Suppressor macrophage treated with lipopolysaccharide for 4 hours (primary cell): ENCODE measurements at regions not wholly inside any gene's neighbourhood (a gene's known extent, or its start where the extent isn't known, plus 50 kb on each side); places are given as distances from the start of the nearest gene placed in this dataset.
"Not testable (repeated sequence)": the region's sequence is repeated elsewhere in the genome, so short reads cannot be mapped to it uniquely, and the experiment has no call there.

Experiments
- DNase-seq: peaks from one replicate; pipeline ENCODE4 v3.0.0-alpha.2; 2020

DNA sequence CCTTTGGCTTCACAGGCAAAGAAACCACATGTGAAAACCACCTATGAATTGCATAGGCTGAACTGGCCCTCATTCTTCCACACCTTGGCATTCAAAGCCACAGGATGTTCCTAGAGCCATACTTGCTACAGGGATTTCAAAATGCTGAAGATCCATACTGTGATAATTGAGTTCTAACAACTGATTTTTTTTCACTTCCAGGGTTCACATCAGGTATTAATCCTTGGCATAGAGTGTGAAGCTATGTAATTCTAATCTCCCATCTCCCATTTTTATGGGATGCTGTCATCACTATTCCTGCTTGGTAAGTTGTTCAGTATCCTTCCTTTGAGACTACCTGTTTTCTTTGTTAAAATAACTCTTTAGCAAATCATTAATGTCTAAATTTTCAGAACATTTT is 1569.2 kb upstream of the ADGRL3 start:
- no peak for DNase-seq

- no peak for DNase-seq
Measured at GRCh38 chr4:59637596-59637995, 1562.5 kb upstream of the ADGRL3 start.

GRCh38 chr4:59643682-59644081 is 1556.4 kb upstream of the ADGRL3 start:
- DNase-seq = no peak

GRCh38 chr4:59644765-59645164 is 1555.4 kb upstream of the ADGRL3 start:
- no peak for DNase-seq

- no peak for DNase-seq
Measured at GRCh38 chr4:59646082-59646481, 1554.0 kb upstream of the ADGRL3 start.

DNA sequence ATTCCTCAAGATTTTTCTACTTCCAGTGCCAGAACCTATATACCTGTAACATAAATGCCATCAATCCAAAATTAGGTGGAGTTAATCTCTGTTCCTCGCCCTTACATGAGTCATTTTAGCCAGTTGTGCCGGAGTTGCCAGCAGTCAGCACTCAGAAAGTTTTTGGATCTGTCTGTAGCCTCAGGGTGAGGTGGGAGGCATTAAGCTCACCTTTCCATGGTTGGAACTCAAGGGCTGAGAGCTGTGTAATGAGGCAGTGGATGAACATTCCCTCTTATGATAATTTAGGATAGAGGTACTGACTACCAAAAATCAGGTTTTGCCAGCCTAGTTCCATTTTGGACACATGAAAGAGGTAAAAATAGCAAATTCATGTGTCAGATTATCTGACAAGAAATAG is 1553.1 kb upstream of the ADGRL3 start:
- no peak for DNase-seq

DNA sequence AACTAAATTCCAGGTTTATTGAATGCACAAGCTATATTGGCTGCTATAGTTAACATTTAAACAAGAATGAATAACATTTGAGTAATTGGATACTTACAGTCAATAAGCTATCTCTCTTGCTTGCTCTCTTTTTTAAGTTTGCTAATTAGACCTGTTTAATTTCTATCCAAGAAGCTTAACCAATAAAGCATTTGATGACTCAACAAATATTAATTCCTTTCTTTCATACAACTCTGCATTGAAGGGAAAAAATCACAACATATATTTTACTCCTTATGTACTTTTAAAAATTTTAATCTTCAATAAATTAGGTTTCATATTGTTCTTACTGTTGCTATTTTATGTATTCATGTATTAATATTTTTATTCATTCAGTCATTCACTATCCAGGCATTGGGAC is 1552.6 kb upstream of the ADGRL3 start:
- DNase-seq = no peak

- no peak for DNase-seq
Measured at GRCh38 chr4:59650861-59651260, 1549.3 kb upstream of the ADGRL3 start.

DNA sequence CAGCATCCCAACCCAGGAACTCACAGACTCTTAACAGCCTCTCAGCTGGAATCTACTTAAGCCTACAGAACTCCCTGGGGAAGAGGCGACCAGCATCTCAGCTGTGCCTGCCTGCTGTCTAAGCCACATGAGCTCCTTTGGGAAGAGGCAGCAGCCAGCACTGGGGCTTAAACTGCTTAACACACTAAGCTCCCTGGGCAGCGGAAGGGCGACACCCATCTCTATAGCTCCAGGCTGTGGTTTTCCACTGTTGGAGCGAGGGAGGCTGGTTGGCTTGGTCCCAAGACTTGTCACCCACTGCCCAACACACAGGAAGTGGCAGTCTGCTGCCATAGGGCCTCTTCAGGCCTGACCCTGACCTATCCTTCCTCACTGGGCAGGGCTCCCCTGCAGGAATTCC is 1544.1 kb upstream of the ADGRL3 start:
- DNase-seq = no peak

DNA sequence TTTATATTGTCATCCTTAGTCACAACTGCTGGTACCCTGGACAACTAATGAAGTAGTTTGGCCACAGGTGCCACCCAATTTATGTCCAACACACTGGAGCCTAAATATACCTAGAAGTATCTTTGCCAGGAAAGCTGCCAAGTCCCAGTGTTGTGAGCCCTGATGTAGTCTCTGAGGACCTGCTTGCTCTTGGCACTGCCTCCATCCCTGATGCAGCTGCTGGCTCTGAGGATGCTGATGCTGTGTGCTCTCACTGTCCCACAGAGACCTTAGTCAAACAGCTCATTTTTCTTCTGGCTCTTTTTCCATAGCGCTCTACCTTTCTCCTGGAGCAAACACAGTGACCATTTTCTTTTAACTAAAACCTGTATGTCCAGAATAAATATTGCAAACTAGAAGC is 1535.4 kb upstream of the ADGRL3 start:
- DNase-seq = no peak

GRCh38 chr4:59666645-59667044 is 1533.5 kb upstream of the ADGRL3 start:
- DNase-seq = no peak

GRCh38 chr4:59671037-59671436 is 1529.1 kb upstream of the ADGRL3 start:
- no peak for DNase-seq

- DNase-seq = no peak
Measured at GRCh38 chr4:59676389-59676788, 1523.7 kb upstream of the ADGRL3 start.

GRCh38 chr4:59676992-59677391 is 1523.1 kb upstream of the ADGRL3 start:
- DNase-seq = not testable (repeated sequence)

- DNase-seq = no peak
Measured at GRCh38 chr4:59685626-59686025, 1514.5 kb upstream of the ADGRL3 start.

- DNase-seq = no peak
Measured at GRCh38 chr4:59689149-59689548, 1511.0 kb upstream of the ADGRL3 start.

DNA sequence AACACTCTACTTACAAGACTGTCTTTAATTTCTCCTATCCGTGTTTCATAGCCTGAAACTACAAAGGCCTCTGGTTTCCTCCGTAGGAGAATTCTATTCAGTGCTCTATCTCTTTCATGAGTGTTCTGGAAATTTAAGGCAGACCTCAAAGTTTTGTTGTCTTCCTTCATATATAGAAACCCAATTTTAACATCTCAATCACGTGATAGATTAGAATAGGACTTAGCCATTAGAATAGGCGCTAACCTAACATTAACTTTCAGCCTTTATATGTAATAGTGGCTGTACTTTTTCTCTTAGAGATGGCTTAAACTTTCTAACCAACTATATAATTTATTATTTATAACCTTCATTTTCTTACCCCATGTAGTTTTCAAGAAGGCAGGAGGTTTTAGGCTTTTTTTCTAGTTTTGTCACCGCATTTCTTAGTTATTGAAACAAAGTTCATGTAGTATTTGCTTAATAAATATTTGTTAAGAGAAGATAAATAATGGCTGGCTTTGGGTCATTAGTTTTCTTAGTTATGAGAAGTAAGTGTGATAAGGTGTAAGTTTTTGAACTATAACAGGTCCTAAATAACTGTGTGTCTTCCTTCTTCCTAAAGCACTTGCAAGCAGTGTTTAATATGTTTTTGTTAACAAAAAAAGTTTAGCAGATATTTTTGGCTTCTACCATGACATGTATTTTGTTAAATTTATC is 1504.6 kb upstream of the ADGRL3 start:
- no peak for DNase-seq

DNA sequence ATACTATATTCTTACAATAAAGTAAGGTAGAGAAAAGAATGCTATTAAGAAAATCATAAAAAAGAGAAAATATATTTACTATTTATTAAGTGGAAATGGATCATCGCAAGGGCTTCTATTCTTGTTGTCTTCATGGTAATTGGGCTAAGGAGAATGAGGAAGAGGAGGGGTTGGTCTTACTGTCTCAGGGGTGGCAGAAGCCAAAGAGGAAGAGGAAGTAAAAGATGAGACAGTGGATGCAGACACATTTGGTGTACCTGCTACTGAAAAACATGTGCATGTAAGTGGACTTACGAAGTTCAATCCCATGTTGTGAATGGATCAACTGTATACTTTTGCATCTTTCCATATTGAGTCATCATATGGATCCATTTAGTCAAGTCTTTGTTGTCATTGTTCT is 1502.1 kb upstream of the ADGRL3 start:
- no peak for DNase-seq

- no peak for DNase-seq
Measured at GRCh38 chr4:59700651-59701050, 1499.5 kb upstream of the ADGRL3 start.

DNA sequence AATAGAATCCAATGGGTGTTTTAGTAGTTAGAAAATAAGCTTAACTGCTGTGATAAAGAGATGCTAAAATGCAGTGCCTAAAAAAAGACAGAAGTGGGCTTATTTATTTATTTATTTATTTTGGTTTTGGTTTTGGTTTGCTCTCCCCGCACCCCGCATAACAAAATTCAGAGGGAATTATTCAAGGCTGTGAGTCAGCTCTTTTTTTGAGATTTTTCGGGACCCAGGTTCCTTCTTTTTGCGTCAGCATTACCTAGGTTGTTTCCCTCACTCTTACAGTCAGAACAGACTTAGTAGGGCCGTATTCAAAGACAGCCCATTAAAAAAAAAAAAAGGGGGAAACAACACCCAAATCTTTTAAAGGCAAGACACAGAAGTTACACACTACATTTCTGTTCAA is 1495.5 kb upstream of the ADGRL3 start:
- DNase-seq = peak; percentile 25

DNA sequence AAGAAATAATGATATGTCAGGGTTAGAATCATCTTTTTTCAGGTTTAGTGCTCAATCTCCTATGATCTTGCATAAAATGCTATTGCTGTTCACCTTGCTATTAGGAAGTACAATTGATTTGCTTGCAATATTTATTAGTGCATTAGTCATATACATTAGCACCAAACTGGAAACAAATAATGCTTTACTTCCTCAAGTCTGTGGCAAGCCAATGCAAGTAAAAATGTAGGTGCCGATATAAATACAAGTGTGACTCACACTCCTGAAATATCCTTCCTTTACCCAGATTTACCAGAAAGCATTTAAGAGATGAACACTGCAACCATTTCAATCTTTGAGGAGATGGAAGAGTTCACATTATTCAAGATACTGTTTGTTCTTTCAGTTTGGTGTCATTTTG is 1487.7 kb upstream of the ADGRL3 start:
- no peak for DNase-seq

DNA sequence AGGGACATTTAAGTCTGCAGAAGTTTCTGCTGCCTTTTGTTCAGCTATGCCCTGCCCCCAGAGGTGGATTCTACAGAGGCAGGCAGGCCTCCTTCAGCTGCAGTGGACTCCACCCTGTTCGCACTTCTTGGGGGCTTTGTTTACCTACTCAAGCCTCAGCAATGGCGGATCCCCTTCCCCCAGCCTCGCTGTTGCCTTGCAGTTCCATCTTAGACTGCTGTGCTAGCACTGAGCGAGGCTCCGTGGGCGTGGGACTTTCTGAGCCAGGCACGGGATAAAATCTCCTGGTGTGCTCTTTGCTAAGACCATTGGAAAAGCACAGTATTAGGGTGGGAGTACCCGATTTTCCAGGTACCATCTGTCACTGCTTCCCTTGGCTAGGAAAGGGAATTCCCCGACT is 1475.8 kb upstream of the ADGRL3 start:
- DNase-seq = not testable (repeated sequence)

GRCh38 chr4:59727745-59728144 is 1472.4 kb upstream of the ADGRL3 start:
- no peak for DNase-seq

DNA sequence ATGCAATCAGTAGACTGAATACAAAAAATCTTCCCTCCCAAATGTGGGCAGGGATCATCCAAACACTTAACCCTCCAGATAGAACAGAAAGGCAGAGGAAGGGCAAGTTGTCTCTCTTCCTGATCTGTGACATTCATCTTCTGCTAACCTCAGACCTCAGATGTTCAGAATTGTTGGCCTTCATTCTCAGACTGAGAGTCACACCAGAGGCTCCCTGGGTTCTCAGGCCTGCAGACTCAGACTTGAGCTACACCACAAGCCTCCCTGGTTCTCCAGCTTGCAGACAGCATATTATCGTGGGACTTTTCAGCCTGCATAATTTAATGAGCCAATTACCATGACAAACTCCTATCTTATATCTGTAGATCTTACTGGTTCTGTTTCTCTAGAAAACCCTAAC is 1471.6 kb upstream of the ADGRL3 start:
- no peak for DNase-seq

- no peak for DNase-seq
Measured at GRCh38 chr4:59729321-59729720, 1470.8 kb upstream of the ADGRL3 start.

GRCh38 chr4:59748433-59748832 is 1451.7 kb upstream of the ADGRL3 start:
- no peak for DNase-seq
